Fibroblast of lung (primary cell): ENCODE measurements at regions not wholly inside any gene's neighbourhood (a gene's known extent, or its start where the extent isn't known, plus 50 kb on each side); places are given as distances from the start of the nearest gene placed in this dataset.

Experiments
- DNase-seq, 2 donors: peaks; one replicate each; pipeline versions ENCODE4 v3.0.0 to v3.0.0-alpha.2; 2010; ENCODE audit warnings: low read depth in 2 of 2
- H2AFZ ChIP-seq: 2 replicates; pipeline ENCODE4 v1.5.1; 2012; ENCODE audit warnings: low read length, control low read depth, inconsistent platforms
- H3K27ac ChIP-seq: 2 replicates; pipeline ENCODE4 v1.5.1; 2011; ENCODE audit warnings: low read length, control low read depth; ENCODE audit not compliant: insufficient read depth
- H3K27me3 ChIP-seq: 2 replicates; pipeline ENCODE4 v1.5.1; 2011; ENCODE audit warnings: mild to moderate bottlenecking, low read length; ENCODE audit not compliant: control insufficient read depth, insufficient read depth
- H3K36me3 ChIP-seq: 2 replicates; pipeline ENCODE4 v1.5.1; 2011; ENCODE audit warnings: low read length; ENCODE audit not compliant: control insufficient read depth, insufficient read depth
- H3K4me1 ChIP-seq: 2 replicates; pipeline ENCODE4 v1.5.1; 2011; ENCODE audit warnings: low read length; ENCODE audit not compliant: control insufficient read depth, insufficient read depth; ENCODE audit errors: extremely low read depth
- H3K4me2 ChIP-seq: 2 replicates; pipeline ENCODE4 v1.5.1; 2011; ENCODE audit warnings: low read length, control low read depth; ENCODE audit not compliant: insufficient read depth; ENCODE audit errors: extremely low read depth
- H3K4me3 ChIP-seq, 4 experiments: fragments of 200-600 bp in 1 of 4; sonication (generic) in 1 of 4; replicated peaks in 1 of 4; 2 replicates each; pipeline ENCODE4 v1.5.1; 2011 to 2016; ENCODE audit warnings: low read length in 4 of 4, low read depth in 3 of 4, mild to moderate bottlenecking in 3 of 4, control low read depth in 2 of 4, inconsistent platforms in 1 of 4, mixed read lengths in 1 of 4; ENCODE audit not compliant: insufficient read depth in 1 of 4; ENCODE audit errors: control extremely low read depth in 1 of 4
- H3K79me2 ChIP-seq: 2 replicates; pipeline ENCODE4 v1.5.1; 2012; ENCODE audit warnings: mild to moderate bottlenecking, low read length, inconsistent platforms; ENCODE audit not compliant: control insufficient read depth, insufficient read depth
- H3K9ac ChIP-seq: 2 replicates; pipeline ENCODE4 v1.5.1; 2011; ENCODE audit warnings: mild to moderate bottlenecking, low read length, control low read depth; ENCODE audit not compliant: insufficient read depth
- H3K9me3 ChIP-seq: 2 replicates; pipeline ENCODE4 v1.5.1; 2012; ENCODE audit warnings: low read depth, low read length; ENCODE audit not compliant: control insufficient read depth, insufficient read depth
- H4K20me1 ChIP-seq: 2 replicates; pipeline ENCODE4 v1.5.1; 2011; ENCODE audit warnings: low read length; ENCODE audit not compliant: control insufficient read depth, insufficient read depth; ENCODE audit errors: extremely low read depth
- CTCF ChIP-seq, 2 donors: IDR thresholded peaks in 1 of 2; conservative IDR thresholded peaks in 1 of 2; 1 replicate in 1 of 2; 2 replicates in 1 of 2; pipeline ENCODE4 v1.5.1; 2011 to 2012; ENCODE audit warnings: low read length in 2 of 2, control low read depth in 1 of 2, inconsistent platforms in 1 of 2, low read depth in 1 of 2, mild to moderate bottlenecking in 1 of 2
- EZH2 ChIP-seq: IDR thresholded peaks from 2 replicates; pipeline ENCODE4 v1.5.1; 2012; ENCODE audit warnings: low read length, control low read depth, mild to moderate bottlenecking; ENCODE audit errors: missing control alignments

- H3K36me3 ChIP-seq = no peaks in the 10 kb centered on the region
- H3K9ac ChIP-seq = no peak overlapping the region
- H3K79me2 ChIP-seq = no peaks in the 10 kb centered on the region
- no peaks in the 10 kb centered on the region for H3K4me1 ChIP-seq
- no peaks in the 10 kb centered on the region for H4K20me1 ChIP-seq
- H3K9me3 ChIP-seq = no peaks in the 10 kb centered on the region
- H3K27ac ChIP-seq = no peak overlapping the region
- no peak overlapping the region for H3K4me2 ChIP-seq
- no peak for DNase-seq
- H3K4me3 ChIP-seq = no peak overlapping the region
- no peaks in the 10 kb centered on the region for H3K27me3 ChIP-seq
- H2AFZ ChIP-seq = no peak overlapping the region
- no peak for TF ChIP-seq EZH2
These were observed 362.9 kb upstream of the PCDH20 start for GRCh38 chr13:61778531-61778930.

- no peak overlapping the region for H3K4me2 ChIP-seq
- DNase-seq = peak in 1 of 2 donors; percentile 6
- H3K9ac ChIP-seq = no peak overlapping the region
- no peaks in the 10 kb centered on the region for H3K36me3 ChIP-seq
- H3K27ac ChIP-seq = no peak overlapping the region
- H2AFZ ChIP-seq = no peak overlapping the region
- TF ChIP-seq CTCF (conservative IDR thresholded peaks at IDR 0.05 in 1 of 2, IDR thresholded peaks at IDR 0.05 in 1 of 2; ENCODE audit: low read depth in 1 of 2, low read length in 2 of 2) = no peak
- TF ChIP-seq EZH2 = no peak
- H4K20me1 ChIP-seq = no peaks in the 10 kb centered on the region
- H3K4me1 ChIP-seq = no peaks in the 10 kb centered on the region
- no peaks in the 10 kb centered on the region for H3K27me3 ChIP-seq
- H3K79me2 ChIP-seq = no peaks in the 10 kb centered on the region
- H3K4me3 ChIP-seq = no peak overlapping the region
- H3K9me3 ChIP-seq = no peaks in the 10 kb centered on the region
These were observed 362.2 kb upstream of the PCDH20 start for GRCh38 chr13:61777899-61778298.

- TF ChIP-seq CTCF (conservative IDR thresholded peaks at IDR 0.05 in 1 of 2, IDR thresholded peaks at IDR 0.05 in 1 of 2; ENCODE audit: low read depth in 1 of 2, low read length in 2 of 2) = no peak
- no peak for TF ChIP-seq EZH2
- H3K36me3 ChIP-seq = no peaks in the 10 kb centered on the region
- no peak overlapping the region for H2AFZ ChIP-seq
- no peaks in the 10 kb centered on the region for H3K79me2 ChIP-seq
- no peak overlapping the region for H3K27ac ChIP-seq
- peak; percentile 8 to 13 for DNase-seq
- H3K9ac ChIP-seq = no peak overlapping the region
- H3K4me3 ChIP-seq = no peak overlapping the region
- H4K20me1 ChIP-seq = no peaks in the 10 kb centered on the region
- H3K4me2 ChIP-seq = no peak overlapping the region
- H3K4me1 ChIP-seq = no peaks in the 10 kb centered on the region
- no peaks in the 10 kb centered on the region for H3K27me3 ChIP-seq
- no peaks in the 10 kb centered on the region for H3K9me3 ChIP-seq
These were observed 361.6 kb upstream of the PCDH20 start for GRCh38 chr13:61777271-61777670.
